H9 (cell line): ENCODE measurements at regions not wholly inside any gene's neighbourhood (a gene's known extent, or its start where the extent isn't known, plus 50 kb on each side); places are given as distances from the start of the nearest gene placed in this dataset.

Source experiments
- DNase-seq: peaks from one replicate; pipeline ENCODE4 v3.0.0-alpha.2; 2017
- H2AFZ ChIP-seq: one replicate; pipeline ENCODE4 v1.6.1; 2013; ENCODE audit warnings: mild to moderate bottlenecking, low read length, control low read depth, moderate library complexity
- H2AK5ac ChIP-seq: 2 replicates; pipeline ENCODE4 v1.6.1; 2013; ENCODE audit warnings: low read length, control low read depth, mixed read lengths; ENCODE audit not compliant: insufficient read length
- H2BK120ac ChIP-seq: one replicate; pipeline ENCODE4 v1.6.1; 2013; ENCODE audit warnings: low read depth, mild to moderate bottlenecking, low read length, control low read depth, inconsistent platforms; ENCODE audit not compliant: poor library complexity, severe bottlenecking
- H2BK12ac ChIP-seq: 2 replicates; pipeline ENCODE4 v1.6.1; 2013; ENCODE audit warnings: low read length, control low read depth, mixed read lengths, low read depth; ENCODE audit not compliant: insufficient read length
- H2BK15ac ChIP-seq: 2 replicates; pipeline ENCODE4 v1.6.1; 2013; ENCODE audit warnings: low read depth, low read length, control low read depth
- H2BK20ac ChIP-seq: one replicate; pipeline ENCODE4 v1.6.1; 2013; ENCODE audit warnings: low read depth, mild to moderate bottlenecking, low read length, control low read depth, inconsistent platforms; ENCODE audit not compliant: poor library complexity, severe bottlenecking
- H2BK5ac ChIP-seq: 2 replicates; pipeline ENCODE4 v1.6.1; 2013; ENCODE audit warnings: low read length, control low read depth, mixed read lengths; ENCODE audit not compliant: insufficient read length
- H3K14ac ChIP-seq: 2 replicates; pipeline ENCODE4 v1.6.1; 2013; ENCODE audit warnings: low read length, control low read depth; ENCODE audit not compliant: insufficient read depth
- H3K18ac ChIP-seq: 2 replicates; pipeline ENCODE4 v1.6.1; 2013; ENCODE audit warnings: low read depth, mild to moderate bottlenecking, mixed read lengths, low read length, control low read depth; ENCODE audit not compliant: insufficient read length
- H3K23ac ChIP-seq: 2 replicates; pipeline ENCODE4 v1.6.1; 2013; ENCODE audit warnings: low read length, control low read depth, mixed read lengths, low read depth; ENCODE audit not compliant: insufficient read length
- H3K23me2 ChIP-seq: 2 replicates; pipeline ENCODE4 v1.6.1; 2013; ENCODE audit warnings: low read depth, mild to moderate bottlenecking, mixed read lengths, low read length, control low read depth; ENCODE audit not compliant: insufficient read length, poor library complexity, severe bottlenecking
- H3K27ac ChIP-seq: 2 replicates; pipeline ENCODE4 v1.5.1; 2013; ENCODE audit warnings: low read length, control low read depth, mixed read lengths, low read depth; ENCODE audit not compliant: insufficient read length
- H3K27me3 ChIP-seq: 2 replicates; pipeline ENCODE4 v1.6.1; 2013; ENCODE audit warnings: low read length, control low read depth, inconsistent platforms; ENCODE audit not compliant: insufficient read depth
- H3K4ac ChIP-seq: 2 replicates; pipeline ENCODE4 v1.6.1; 2013; ENCODE audit warnings: low read depth, mild to moderate bottlenecking, control low read depth, inconsistent platforms, low read length, moderate library complexity
- H3K4me1 ChIP-seq: 2 replicates; pipeline ENCODE4 v1.6.1; 2013; ENCODE audit warnings: low read length, control low read depth, inconsistent platforms; ENCODE audit not compliant: insufficient read depth
- H3K4me2 ChIP-seq: 2 replicates; pipeline ENCODE4 v1.6.1; 2013; ENCODE audit warnings: low read length, control low read depth, mixed read lengths; ENCODE audit not compliant: insufficient read length, insufficient read depth
- H3K56ac ChIP-seq: 2 replicates; pipeline ENCODE4 v1.6.1; 2013; ENCODE audit warnings: low read depth, mild to moderate bottlenecking, mixed read lengths, low read length, control low read depth; ENCODE audit not compliant: insufficient read length
- H3K79me1 ChIP-seq: 2 replicates; pipeline ENCODE4 v1.6.1; 2013; ENCODE audit warnings: low read depth, mild to moderate bottlenecking, moderate library complexity, low read length, control low read depth, inconsistent platforms; ENCODE audit not compliant: insufficient read depth, poor library complexity, severe bottlenecking
- H3K79me2 ChIP-seq: 2 replicates; pipeline ENCODE4 v1.6.1; 2013; ENCODE audit warnings: low read length, control low read depth, inconsistent platforms; ENCODE audit not compliant: insufficient read depth
- H3K9ac ChIP-seq: 2 replicates; pipeline ENCODE4 v1.6.1; 2013; ENCODE audit warnings: low read length, control low read depth, mixed read lengths; ENCODE audit not compliant: insufficient read length; ENCODE audit errors: extremely low read depth
- H3K9me3 ChIP-seq: one replicate; pipeline ENCODE4 v1.6.1; 2013; ENCODE audit warnings: low read depth, low read length, inconsistent platforms; ENCODE audit not compliant: control insufficient read depth
- H3T11ph ChIP-seq: one replicate; pipeline ENCODE4 v1.6.1; 2013; ENCODE audit warnings: mild to moderate bottlenecking, low read length, control low read depth, inconsistent platforms
- H4K20me1 ChIP-seq: one replicate; pipeline ENCODE4 v1.6.1; 2013; ENCODE audit not compliant: control insufficient read depth, insufficient read length, insufficient read depth
- H4K5ac ChIP-seq: 2 replicates; pipeline ENCODE4 v1.6.1; 2013; ENCODE audit warnings: low read depth, mild to moderate bottlenecking, mixed read lengths, low read length, control low read depth; ENCODE audit not compliant: insufficient read length
- H4K8ac ChIP-seq: replicated peaks from 2 replicates; pipeline ENCODE4 v1.6.1; 2013; ENCODE audit warnings: low read length, control low read depth, mixed read lengths, low read depth; ENCODE audit not compliant: insufficient read length
- H4K91ac ChIP-seq: 2 replicates; pipeline ENCODE4 v1.6.1; 2013; ENCODE audit warnings: low read depth, mild to moderate bottlenecking, moderate library complexity, mixed read lengths, low read length, control low read depth; ENCODE audit not compliant: insufficient read length
- H3K27ac Mint-ChIP-seq, 3 experiments: 2 replicates in 2 of 3; 3 replicates in 1 of 3; pipeline ENCODE4 v1.8.0; 2020 to 2021; ENCODE audit warnings: mixed read lengths in 3 of 3, mild to moderate bottlenecking in 1 of 3, moderate library complexity in 1 of 3
- H3K27me3 Mint-ChIP-seq: 2 replicates; pipeline ENCODE4 v1.8.0; 2021; ENCODE audit warnings: low read depth, mild to moderate bottlenecking, moderate library complexity, mixed read lengths
- H3K36me3 Mint-ChIP-seq, 3 experiments: 2 replicates in 2 of 3; 3 replicates in 1 of 3; pipeline ENCODE4 v1.8.0; 2020 to 2021; ENCODE audit warnings: low read depth in 3 of 3, mixed read lengths in 3 of 3; ENCODE audit not compliant: insufficient read depth in 1 of 3
- H3K4me1 Mint-ChIP-seq, 2 experiments: 2 replicates each; pipeline ENCODE4 v1.8.0; 2020; ENCODE audit warnings: mixed read lengths in 2 of 2
- H3K4me3 Mint-ChIP-seq, 2 experiments: 2 replicates in 1 of 2; 3 replicates in 1 of 2; pipeline ENCODE4 v1.8.0; 2020 to 2021; ENCODE audit warnings: mild to moderate bottlenecking in 2 of 2, mixed read lengths in 2 of 2, moderate library complexity in 1 of 2
- H3K9me3 Mint-ChIP-seq, 2 experiments: 2 replicates in 1 of 2; 3 replicates in 1 of 2; pipeline ENCODE4 v1.8.0; 2020; ENCODE audit warnings: mild to moderate bottlenecking in 2 of 2, mixed read lengths in 2 of 2, moderate library complexity in 1 of 2
- CTCF ChIP-seq: fragments of 200-600 bp; sonication (generic); conservative IDR thresholded peaks from 3 replicates; pipeline ENCODE4 v1.8.0; 2021; ENCODE audit warnings: antibody characterized with exemption, mild to moderate bottlenecking
- WGBS: extraction: QIAGEN DNeasy Blood & Tissue Kit; methylation state at CpG from one replicate; pipeline ENCODE4 v1.1.7; 2013; ENCODE audit warnings: missing lambda C conversion rate, low lambda C conversion rate, mixed read lengths; ENCODE audit not compliant: insufficient read length; ENCODE audit errors: extremely low coverage; 5-methylcytosine and 5-hydroxymethylcytosine counted together

- no peak overlapping the region for H3K4me3 Mint-ChIP-seq
- H4K91ac ChIP-seq, result no peak overlapping the region
- no peaks in the 10 kb centered on the region for H3K36me3 Mint-ChIP-seq
- H3K9me3 Mint-ChIP-seq, result no peaks in the 10 kb centered on the region
- H2AK5ac ChIP-seq, result no peak overlapping the region
- H2BK120ac ChIP-seq, result no peak overlapping the region
- H4K20me1 ChIP-seq, result no peaks in the 10 kb centered on the region
- H3K23ac ChIP-seq, result no peak overlapping the region
- H3K4ac ChIP-seq, result no peak overlapping the region
- H4K5ac ChIP-seq, result no peak overlapping the region
- no peak overlapping the region for H4K8ac ChIP-seq
- H3K18ac ChIP-seq, result no peak overlapping the region
- H3K56ac ChIP-seq, result no peak overlapping the region
- no peak overlapping the region for H3K27ac ChIP-seq
- no peak for DNase-seq
- WGBS, result no CpG with 5 or more reads among the region's 2 CpGs
- no peaks in the 10 kb centered on the region for H3K79me2 ChIP-seq
- H2BK15ac ChIP-seq, result no peak overlapping the region
- H2BK12ac ChIP-seq, result no peak overlapping the region
- H2BK5ac ChIP-seq, result no peak overlapping the region
- no peaks in the 10 kb centered on the region for H3K4me1 Mint-ChIP-seq
- no peaks in the 10 kb centered on the region for H3K4me1 ChIP-seq
- H3K27me3 Mint-ChIP-seq, result no peaks in the 10 kb centered on the region
- H3T11ph ChIP-seq, result no peak overlapping the region
- H3K23me2 ChIP-seq, result no peaks in the 10 kb centered on the region
- no peak overlapping the region for H2AFZ ChIP-seq
- no peak overlapping the region for H2BK20ac ChIP-seq
- TF ChIP-seq CTCF, result no peak
- no peak overlapping the region for H3K14ac ChIP-seq
- H3K27me3 ChIP-seq, result no peaks in the 10 kb centered on the region
- no peak overlapping the region for H3K4me2 ChIP-seq
- no peak overlapping the region for H3K27ac Mint-ChIP-seq
- no peaks in the 10 kb centered on the region for H3K9me3 ChIP-seq
- no peaks in the 10 kb centered on the region for H3K79me1 ChIP-seq
- H3K9ac ChIP-seq, result no peak overlapping the region
Observed at GRCh38 chr2:181223234-181223633, 234.0 kb upstream of the ITGA4 start.
